RWPE2 (cell line): ENCODE measurements at regions not wholly inside any gene's neighbourhood (a gene's known extent, or its start where the extent isn't known, plus 50 kb on each side); places are given as distances from the start of the nearest gene placed in this dataset.

ENCODE experiments used
- ATAC-seq: fragments of 200-7000 bp; cut with Tn5 transposase; 3 replicates; pipeline ENCODE4 v1.9.1; 2021; ENCODE audit warnings: low read depth
- DNase-seq: peaks from one replicate; pipeline ENCODE4 v3.0.0-alpha.2; 2020; ENCODE audit warnings: low spot score
- H3K27ac ChIP-seq: fragments of 450-650 bp; 2 replicates; pipeline ENCODE4 v1.5.1; 2017; ENCODE audit warnings: mild to moderate bottlenecking; ENCODE audit not compliant: poor library complexity, severe bottlenecking
- H3K27me3 ChIP-seq: fragments of 250-450 bp; sonication (Bioruptor Pico); 2 replicates; pipeline ENCODE4 v1.5.1; 2021; ENCODE audit warnings: mild to moderate bottlenecking, moderate library complexity; ENCODE audit not compliant: insufficient read depth, poor library complexity, severe bottlenecking
- H3K36me3 ChIP-seq: fragments of 250-450 bp; sonication (Bioruptor Pico); 2 replicates; pipeline ENCODE4 v1.5.1; 2020; ENCODE audit warnings: low read depth, mild to moderate bottlenecking, moderate library complexity
- H3K4me1 ChIP-seq: fragments of 250-450 bp; sonication (Bioruptor Pico); 2 replicates; pipeline ENCODE4 v1.5.1; 2021; ENCODE audit warnings: mild to moderate bottlenecking, moderate library complexity; ENCODE audit not compliant: insufficient read depth, poor library complexity, severe bottlenecking
- H3K4me3 ChIP-seq: fragments of 250-450 bp; sonication (Bioruptor Pico); 2 replicates; pipeline ENCODE4 v1.5.1; 2021; ENCODE audit warnings: mild to moderate bottlenecking, moderate library complexity; ENCODE audit not compliant: severe bottlenecking
- H3K9me3 ChIP-seq: fragments of 250-450 bp; sonication (Bioruptor Pico); 2 replicates; pipeline ENCODE4 v1.5.1; 2021; ENCODE audit warnings: mild to moderate bottlenecking, moderate library complexity; ENCODE audit not compliant: severe bottlenecking
- TF ChIP-seq, protein P1 (sequence below): fragments of 450-650 bp; IDR thresholded peaks from one replicate; pipeline ENCODE4 v1.5.1; 2017; ENCODE audit warnings: mild to moderate bottlenecking, moderate library complexity; ENCODE audit not compliant: poor library complexity, severe bottlenecking

DNA sequence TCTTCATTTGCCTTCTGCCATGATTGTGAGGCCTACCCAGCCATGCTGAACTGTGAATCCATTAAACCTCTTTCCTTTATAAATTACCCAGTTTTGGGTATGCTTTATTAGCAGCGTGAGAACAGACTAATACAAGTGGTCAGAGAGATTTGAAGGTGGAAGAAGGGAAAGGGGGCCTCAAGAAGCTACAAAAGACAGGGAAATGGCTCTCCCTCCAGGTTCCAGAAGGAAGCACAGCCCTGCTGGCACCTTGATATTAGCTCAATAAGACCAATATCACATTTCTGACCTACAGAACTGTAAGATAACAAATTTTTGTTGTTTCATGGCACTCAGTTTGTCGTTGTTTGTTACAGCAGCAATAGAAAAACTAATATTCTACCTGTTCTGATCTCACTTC lies 536.5 kb upstream of the MARCKS start:
- H3K36me3 ChIP-seq, result no peaks in the 10 kb centered on the region
- H3K4me3 ChIP-seq, result no peak overlapping the region
- TF ChIP-seq, protein P1, sequence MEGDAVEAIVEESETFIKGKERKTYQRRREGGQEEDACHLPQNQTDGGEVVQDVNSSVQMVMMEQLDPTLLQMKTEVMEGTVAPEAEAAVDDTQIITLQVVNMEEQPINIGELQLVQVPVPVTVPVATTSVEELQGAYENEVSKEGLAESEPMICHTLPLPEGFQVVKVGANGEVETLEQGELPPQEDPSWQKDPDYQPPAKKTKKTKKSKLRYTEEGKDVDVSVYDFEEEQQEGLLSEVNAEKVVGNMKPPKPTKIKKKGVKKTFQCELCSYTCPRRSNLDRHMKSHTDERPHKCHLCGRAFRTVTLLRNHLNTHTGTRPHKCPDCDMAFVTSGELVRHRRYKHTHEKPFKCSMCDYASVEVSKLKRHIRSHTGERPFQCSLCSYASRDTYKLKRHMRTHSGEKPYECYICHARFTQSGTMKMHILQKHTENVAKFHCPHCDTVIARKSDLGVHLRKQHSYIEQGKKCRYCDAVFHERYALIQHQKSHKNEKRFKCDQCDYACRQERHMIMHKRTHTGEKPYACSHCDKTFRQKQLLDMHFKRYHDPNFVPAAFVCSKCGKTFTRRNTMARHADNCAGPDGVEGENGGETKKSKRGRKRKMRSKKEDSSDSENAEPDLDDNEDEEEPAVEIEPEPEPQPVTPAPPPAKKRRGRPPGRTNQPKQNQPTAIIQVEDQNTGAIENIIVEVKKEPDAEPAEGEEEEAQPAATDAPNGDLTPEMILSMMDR, result no peak
- no peak overlapping the region for H3K27ac ChIP-seq
- H3K4me1 ChIP-seq, result no peaks in the 10 kb centered on the region
- no peaks in the 10 kb centered on the region for H3K9me3 ChIP-seq
- no peaks in the 10 kb centered on the region for H3K27me3 ChIP-seq
- DNase-seq (no peak), ATAC-seq (no peak)

DNA sequence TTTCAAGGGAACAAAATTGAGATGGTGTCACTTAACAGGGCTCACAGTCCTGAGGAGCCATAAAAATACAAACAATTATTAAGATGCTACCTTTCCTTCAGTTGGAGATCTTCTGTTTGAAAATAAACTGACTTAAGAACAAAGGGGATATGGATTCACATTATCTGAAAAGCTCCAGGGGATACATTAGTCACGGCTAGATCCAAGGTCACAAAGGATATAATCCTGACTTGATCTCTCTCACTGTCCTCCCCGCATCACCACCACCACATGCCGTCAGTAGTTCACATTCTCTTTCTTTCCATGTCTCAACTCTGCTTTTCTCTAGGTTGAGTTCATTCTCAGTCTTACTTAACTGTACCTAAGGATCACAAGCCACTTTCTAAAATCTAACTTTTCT lies 530.4 kb upstream of the MARCKS start:
- TF ChIP-seq, protein P1, result no peak
- Histone ChIP-seq H3K27me3 (no peaks in the 10 kb centered on the region), H3K4me1 (no peaks in the 10 kb centered on the region), H3K9me3 (no peaks in the 10 kb centered on the region), H3K36me3 (no peaks in the 10 kb centered on the region), H3K27ac (no peak overlapping the region), H3K4me3 (no peak overlapping the region)
- ATAC-seq (no peak), DNase-seq (no peak)

DNA sequence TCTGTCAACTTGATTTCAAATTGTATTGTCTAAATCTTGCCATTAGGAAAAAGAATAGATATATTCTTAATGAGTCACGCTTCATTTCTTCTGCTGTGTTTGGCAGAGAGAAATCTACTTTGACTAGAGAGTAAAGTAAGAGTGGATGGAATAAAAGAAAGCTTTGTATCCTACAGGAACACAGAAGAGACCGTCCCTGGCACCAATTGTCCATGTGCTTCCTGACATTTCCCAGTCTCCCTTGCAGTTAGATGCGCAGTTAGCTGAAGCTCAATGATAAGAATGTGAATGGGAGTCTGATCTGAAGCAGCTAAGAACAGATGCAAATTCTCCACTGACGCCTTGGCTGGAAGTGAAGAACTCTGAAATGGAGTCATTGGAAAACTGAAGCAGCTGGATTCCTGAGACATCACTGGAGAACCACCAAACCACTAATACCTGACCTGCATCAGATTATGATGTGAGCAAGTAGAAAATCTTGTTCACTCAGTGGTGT lies 528.2 kb upstream of the MARCKS start:
- no peaks in the 10 kb centered on the region for H3K27me3 ChIP-seq
- H3K36me3 ChIP-seq, result no peaks in the 10 kb centered on the region
- no peaks in the 10 kb centered on the region for H3K9me3 ChIP-seq
- no peak for DNase-seq
- no peak for ATAC-seq
- TF ChIP-seq, protein P1, result no peak
- no peaks in the 10 kb centered on the region for H3K4me1 ChIP-seq
- H3K27ac ChIP-seq, result no peak overlapping the region
- no peak overlapping the region for H3K4me3 ChIP-seq

DNA sequence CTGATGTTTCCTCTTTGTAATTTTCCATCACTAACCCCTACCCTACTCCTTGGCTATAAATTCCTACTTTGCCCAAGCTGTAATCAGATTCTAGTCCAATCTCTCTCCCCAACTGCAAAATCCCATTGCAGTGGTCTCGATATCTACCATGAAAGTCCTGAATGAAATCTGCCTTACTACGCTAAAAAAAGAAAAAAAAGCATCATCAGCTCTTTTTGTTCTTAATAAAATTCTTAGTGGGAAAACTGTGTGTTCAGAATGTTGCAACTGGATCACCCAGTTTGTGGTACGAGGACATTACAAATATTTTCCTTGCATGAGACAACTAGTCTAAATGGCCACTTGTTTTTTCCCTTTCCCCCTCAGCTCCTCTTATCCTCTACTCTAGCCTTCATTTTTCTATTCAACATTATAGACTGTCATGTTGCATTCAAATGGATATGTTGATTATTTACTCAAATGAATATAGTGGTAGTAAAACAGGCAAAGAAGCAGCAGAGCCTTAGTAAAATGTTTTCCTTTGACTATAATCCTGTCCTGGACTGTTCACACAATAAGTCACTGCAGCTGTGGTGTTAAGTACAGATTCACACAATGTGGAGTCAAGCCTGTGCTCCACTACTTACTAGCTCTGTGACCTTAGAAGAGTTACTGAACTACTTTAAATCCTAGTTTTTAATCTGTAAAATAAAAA lies 527.1 kb upstream of the MARCKS start:
- Histone ChIP-seq H3K9me3 (no peaks in the 10 kb centered on the region), H3K4me3 (no peak overlapping the region), H3K27ac (no peak overlapping the region), H3K4me1 (no peaks in the 10 kb centered on the region), H3K36me3 (no peaks in the 10 kb centered on the region), H3K27me3 (no peaks in the 10 kb centered on the region)
- DNase-seq (no peak), ATAC-seq (no peak)
- TF ChIP-seq, protein P1, result no peak

DNA sequence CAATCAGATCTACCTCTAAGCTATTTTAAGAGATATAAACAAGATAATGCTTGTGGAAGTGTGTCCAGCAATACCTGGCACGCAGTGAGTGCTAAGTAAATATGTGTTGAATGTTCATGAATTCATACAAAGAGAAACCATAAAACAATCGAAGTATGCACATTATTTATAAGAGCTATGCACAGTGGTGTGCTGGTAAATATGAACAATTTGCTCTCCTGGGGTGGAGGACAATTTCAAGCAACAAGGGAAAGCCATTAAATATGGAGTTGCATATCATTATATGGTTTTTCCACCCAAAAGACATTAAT lies 526.6 kb upstream of the MARCKS start:
- DNase-seq (no peak), ATAC-seq (no peak)
- H3K27ac ChIP-seq, result no peak overlapping the region
- no peak overlapping the region for H3K4me3 ChIP-seq
- no peaks in the 10 kb centered on the region for H3K9me3 ChIP-seq
- no peaks in the 10 kb centered on the region for H3K27me3 ChIP-seq
- H3K36me3 ChIP-seq, result no peaks in the 10 kb centered on the region
- TF ChIP-seq, protein P1, result no peak
- no peaks in the 10 kb centered on the region for H3K4me1 ChIP-seq
